Neural progenitor cell (in vitro differentiated cells): ENCODE measurements at regions not wholly inside any gene's neighbourhood (a gene's known extent, or its start where the extent isn't known, plus 50 kb on each side); places are given as distances from the start of the nearest gene placed in this dataset.

ENCODE experiments used
- DNase-seq: peaks from one replicate; pipeline ENCODE4 v3.0.0-alpha.2; 2016; ENCODE audit warnings: low spot score
- H2AFZ ChIP-seq: fragments of 200-600 bp; sonication (generic); replicated peaks from 2 replicates; pipeline ENCODE4 v1.6.1; 2016; ENCODE audit warnings: antibody characterized with exemption
- H3F3A ChIP-seq: fragments of 200-600 bp; sonication (generic); 2 replicates; pipeline ENCODE4 v1.6.1; 2016; ENCODE audit warnings: antibody characterized with exemption, low read depth
- H3K27ac ChIP-seq: fragments of 200-600 bp; sonication (generic); 2 replicates; pipeline ENCODE4 v1.5.1; 2016; ENCODE audit warnings: mild to moderate bottlenecking
- H3K27me3 ChIP-seq: fragments of 200-600 bp; sonication (generic); 2 replicates; pipeline ENCODE4 v1.6.1; 2016; ENCODE audit warnings: mild to moderate bottlenecking, moderate library complexity
- H3K36me3 ChIP-seq: fragments of 200-600 bp; sonication (generic); 2 replicates; pipeline ENCODE4 v1.5.1; 2016
- H3K4me1 ChIP-seq: fragments of 200-600 bp; sonication (generic); 2 replicates; pipeline ENCODE4 v1.6.1; 2016; ENCODE audit warnings: mixed run types
- H3K4me2 ChIP-seq: fragments of 200-600 bp; sonication (generic); 2 replicates; pipeline ENCODE4 v1.6.1; 2016
- H3K4me3 ChIP-seq: fragments of 200-600 bp; sonication (generic); 2 replicates; pipeline ENCODE4 v1.5.1; 2016
- H3K79me2 ChIP-seq: fragments of 200-600 bp; sonication (generic); 2 replicates; pipeline ENCODE4 v1.6.1; 2016; ENCODE audit warnings: low read depth
- H3K9ac ChIP-seq: fragments of 200-600 bp; sonication (generic); 2 replicates; pipeline ENCODE4 v1.6.1; 2016
- H3K9me3 ChIP-seq: fragments of 200-600 bp; sonication (generic); 2 replicates; pipeline ENCODE4 v1.5.1; 2016; ENCODE audit warnings: low read depth
- H4K20me1 ChIP-seq: fragments of 200-600 bp; sonication (generic); 2 replicates; pipeline ENCODE4 v1.6.1; 2016; ENCODE audit warnings: low read depth
- H3K27ac Mint-ChIP-seq: 3 replicates; pipeline ENCODE4 v1.8.0; 2021; ENCODE audit warnings: mixed read lengths
- H3K27me3 Mint-ChIP-seq: 2 replicates; pipeline ENCODE4 v1.8.0; 2022; ENCODE audit warnings: low read depth, mild to moderate bottlenecking, inconsistent platforms, moderate library complexity, mixed read lengths; ENCODE audit not compliant: insufficient read depth
- H3K36me3 Mint-ChIP-seq: 3 replicates; pipeline ENCODE4 v1.8.0; 2021; ENCODE audit warnings: mixed read lengths
- H3K4me1 Mint-ChIP-seq: 3 replicates; pipeline ENCODE4 v1.8.0; 2021; ENCODE audit warnings: mixed read lengths
- H3K4me3 Mint-ChIP-seq: 3 replicates; pipeline ENCODE4 v1.8.0; 2021; ENCODE audit warnings: mild to moderate bottlenecking, moderate library complexity, mixed read lengths
- H3K9me3 Mint-ChIP-seq: 3 replicates; pipeline ENCODE4 v1.8.0; 2020; ENCODE audit warnings: mixed read lengths
- CTCF ChIP-seq: fragments of 200-600 bp; sonication (generic); IDR thresholded peaks from 2 replicates; pipeline ENCODE4 v1.5.1; 2017; ENCODE audit warnings: antibody characterized with exemption, mild to moderate bottlenecking
- EZH2 ChIP-seq: fragments of 200-600 bp; sonication (generic); IDR thresholded peaks from 2 replicates; pipeline ENCODE4 v1.6.1; 2017; ENCODE audit warnings: antibody characterized with exemption, mild to moderate bottlenecking, moderate library complexity
- EZH2phosphoT487 ChIP-seq: fragments of 200-600 bp; sonication (generic); IDR thresholded peaks from 2 replicates; pipeline ENCODE4 v1.6.1; 2017; ENCODE audit warnings: antibody characterized with exemption

- DNase-seq = no peak
- H3K79me2 ChIP-seq = no peaks in the 10 kb centered on the region
- Mint-ChIP-seq H3K27me3 (peaks cover 2% of the 10 kb centered on the region), H3K4me3 (no peak overlapping the region), H3K9me3 (no peaks in the 10 kb centered on the region), H3K36me3 (no peaks in the 10 kb centered on the region), H3K4me1 (peaks cover 3% of the 10 kb centered on the region), H3K27ac (no peak overlapping the region)
- H3K9ac ChIP-seq = no peak overlapping the region
- no peak overlapping the region for H2AFZ ChIP-seq
- H3K36me3 ChIP-seq = no peaks in the 10 kb centered on the region
- no peak overlapping the region for H3K4me2 ChIP-seq
- H3K4me3 ChIP-seq = no peak overlapping the region
- H3F3A ChIP-seq = no peaks in the 10 kb centered on the region
- no peak overlapping the region for H3K27ac ChIP-seq
- no peak for TF ChIP-seq EZH2phosphoT487
- TF ChIP-seq CTCF = no peak
- no peak for TF ChIP-seq EZH2
- H4K20me1 ChIP-seq = no peaks in the 10 kb centered on the region
- H3K4me1 ChIP-seq = no peaks in the 10 kb centered on the region
- no peaks in the 10 kb centered on the region for H3K27me3 ChIP-seq
- H3K9me3 ChIP-seq = no peaks in the 10 kb centered on the region
These were observed 54.3 kb upstream of the CABCOCO1 start for GRCh38 chr10:61608255-61609033.

GRCh38 chr10:61606959-61607907 is 55.5 kb upstream of the CABCOCO1 start:
- Histone ChIP-seq H3K4me1 (no peaks in the 10 kb centered on the region), H3K79me2 (no peaks in the 10 kb centered on the region), H3K36me3 (no peaks in the 10 kb centered on the region), H3F3A (no peaks in the 10 kb centered on the region), H3K9ac (no peak overlapping the region), H3K4me2 (no peak overlapping the region), H3K27me3 (no peaks in the 10 kb centered on the region), H4K20me1 (no peaks in the 10 kb centered on the region), H3K27ac (no peak overlapping the region), H3K9me3 (no peaks in the 10 kb centered on the region), H2AFZ (no peak overlapping the region), H3K4me3 (no peak overlapping the region)
- Mint-ChIP-seq H3K36me3 (no peaks in the 10 kb centered on the region), H3K9me3 (no peaks in the 10 kb centered on the region), H3K27ac (no peak overlapping the region), H3K4me1 (peaks cover under 1% of the 10 kb centered on the region), H3K27me3 (peaks cover 6% of the 10 kb centered on the region), H3K4me3 (no peak overlapping the region)
- DNase-seq = no peak
- TF ChIP-seq CTCF (peak; percentile 69), EZH2phosphoT487 (no peak)

GRCh38 chr10:61605221-61605620 is 57.5 kb upstream of the CABCOCO1 start:
- TF ChIP-seq EZH2 = no peak
- TF ChIP-seq EZH2phosphoT487 = no peak
- TF ChIP-seq CTCF = no peak
- no peaks in the 10 kb centered on the region for H3F3A ChIP-seq
- H2AFZ ChIP-seq = no peak overlapping the region
- Mint-ChIP-seq H3K27ac (no peak overlapping the region), H3K4me3 (no peak overlapping the region), H3K27me3 (peaks cover 6% of the 10 kb centered on the region), H3K4me1 (no peaks in the 10 kb centered on the region), H3K36me3 (no peaks in the 10 kb centered on the region), H3K9me3 (no peaks in the 10 kb centered on the region)
- DNase-seq = no peak
- H3K4me1 ChIP-seq = no peaks in the 10 kb centered on the region
- no peak overlapping the region for H3K27ac ChIP-seq
- H3K79me2 ChIP-seq = no peaks in the 10 kb centered on the region
- H4K20me1 ChIP-seq = no peaks in the 10 kb centered on the region
- H3K4me2 ChIP-seq = no peak overlapping the region
- no peaks in the 10 kb centered on the region for H3K36me3 ChIP-seq
- no peaks in the 10 kb centered on the region for H3K27me3 ChIP-seq
- H3K9me3 ChIP-seq = no peaks in the 10 kb centered on the region
- H3K9ac ChIP-seq = no peak overlapping the region
- H3K4me3 ChIP-seq = no peak overlapping the region
